ENCODE measurements at regions not wholly inside any gene's neighbourhood (a gene's known extent, or its start where the extent isn't known, plus 50 kb on each side); places are given as distances from the start of the nearest gene placed in this dataset.

DNA sequence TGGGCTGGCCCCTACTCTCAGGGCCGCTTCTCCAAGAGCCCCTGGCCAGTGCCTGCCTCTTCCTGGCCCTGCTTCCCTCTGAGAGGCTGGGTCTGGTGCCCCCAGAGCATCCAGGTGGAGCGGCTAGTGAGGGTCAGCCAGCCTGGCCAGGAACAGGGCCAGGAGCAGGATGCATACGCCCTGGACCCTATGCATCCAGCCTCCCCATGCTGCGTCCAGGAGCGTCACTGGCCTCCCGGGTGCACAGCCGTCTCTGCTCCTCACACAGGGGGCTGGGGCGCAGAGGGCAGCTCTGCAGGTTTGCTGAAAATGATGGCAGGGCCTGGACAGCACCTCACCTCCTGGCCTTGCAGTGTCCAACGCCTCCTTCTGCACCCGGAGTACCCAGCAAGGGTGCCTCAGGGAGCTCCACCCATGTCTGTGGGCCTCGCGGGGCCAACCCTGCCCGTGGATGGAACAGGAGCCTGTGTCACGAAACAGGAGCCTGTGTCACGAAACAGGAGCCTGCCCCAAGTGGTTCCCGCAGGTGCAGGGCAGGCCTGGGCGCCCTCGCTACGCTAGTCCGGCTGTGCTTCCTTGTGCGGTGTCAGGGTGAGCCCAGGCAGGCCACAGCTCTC lies 246.2 kb upstream of the PPP2R2D start:
- no peak for TF ChIP-seq EP300 (IDR thresholded peaks at IDR 0.05)
- TF ChIP-seq, protein P1, sequence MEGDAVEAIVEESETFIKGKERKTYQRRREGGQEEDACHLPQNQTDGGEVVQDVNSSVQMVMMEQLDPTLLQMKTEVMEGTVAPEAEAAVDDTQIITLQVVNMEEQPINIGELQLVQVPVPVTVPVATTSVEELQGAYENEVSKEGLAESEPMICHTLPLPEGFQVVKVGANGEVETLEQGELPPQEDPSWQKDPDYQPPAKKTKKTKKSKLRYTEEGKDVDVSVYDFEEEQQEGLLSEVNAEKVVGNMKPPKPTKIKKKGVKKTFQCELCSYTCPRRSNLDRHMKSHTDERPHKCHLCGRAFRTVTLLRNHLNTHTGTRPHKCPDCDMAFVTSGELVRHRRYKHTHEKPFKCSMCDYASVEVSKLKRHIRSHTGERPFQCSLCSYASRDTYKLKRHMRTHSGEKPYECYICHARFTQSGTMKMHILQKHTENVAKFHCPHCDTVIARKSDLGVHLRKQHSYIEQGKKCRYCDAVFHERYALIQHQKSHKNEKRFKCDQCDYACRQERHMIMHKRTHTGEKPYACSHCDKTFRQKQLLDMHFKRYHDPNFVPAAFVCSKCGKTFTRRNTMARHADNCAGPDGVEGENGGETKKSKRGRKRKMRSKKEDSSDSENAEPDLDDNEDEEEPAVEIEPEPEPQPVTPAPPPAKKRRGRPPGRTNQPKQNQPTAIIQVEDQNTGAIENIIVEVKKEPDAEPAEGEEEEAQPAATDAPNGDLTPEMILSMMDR (IDR thresholded peaks at IDR 0.05), result no peak
- no peak for TF ChIP-seq POLR2AphosphoS5 (IDR thresholded peaks at IDR 0.05)

All from suprapubic skin (tissue), 4 donors.